Smooth muscle cell (in vitro differentiated cells): ENCODE measurements at regions not wholly inside any gene's neighbourhood (a gene's known extent, or its start where the extent isn't known, plus 50 kb on each side); places are given as distances from the start of the nearest gene placed in this dataset.

Experiments
- DNase-seq: peaks from one replicate; lab custom pipeline; 2025; ENCODE audit not compliant: unreplicated experiment; lab: John Stamatoyannopoulos, UW
- H2AFZ ChIP-seq: fragments of 200-600 bp; sonication (generic); 2 replicates; pipeline ENCODE4 v1.6.0; 2016; ENCODE audit warnings: antibody characterized with exemption, low read depth, mild to moderate bottlenecking
- H3F3A ChIP-seq: fragments of 200-600 bp; sonication (generic); 2 replicates; pipeline ENCODE4 v1.6.0; 2017; ENCODE audit warnings: antibody characterized with exemption, low read depth
- H3K27ac ChIP-seq: fragments of 200-600 bp; sonication (generic); 2 replicates; pipeline ENCODE4 v1.5.1; 2016; ENCODE audit warnings: low read depth, mild to moderate bottlenecking
- H3K27me3 ChIP-seq: fragments of 200-600 bp; sonication (generic); 2 replicates; pipeline ENCODE4 v1.6.1; 2016; ENCODE audit warnings: low read depth, mild to moderate bottlenecking
- H3K36me3 ChIP-seq: fragments of 200-600 bp; sonication (generic); 2 replicates; pipeline ENCODE4 v1.5.1; 2016; ENCODE audit warnings: low read depth
- H3K4me1 ChIP-seq: fragments of 200-600 bp; sonication (generic); 2 replicates; pipeline ENCODE4 v1.5.1; 2016; ENCODE audit warnings: low read depth
- H3K4me2 ChIP-seq: fragments of 200-600 bp; sonication (generic); 2 replicates; pipeline ENCODE4 v1.6.0; 2016; ENCODE audit warnings: mild to moderate bottlenecking
- H3K4me3 ChIP-seq: fragments of 200-600 bp; sonication (generic); 2 replicates; pipeline ENCODE4 v1.5.1; 2016; ENCODE audit warnings: mild to moderate bottlenecking
- H3K79me2 ChIP-seq: fragments of 200-600 bp; sonication (generic); 2 replicates; pipeline ENCODE4 v1.6.0; 2016; ENCODE audit warnings: low read depth, mild to moderate bottlenecking
- H3K9ac ChIP-seq: fragments of 200-600 bp; sonication (generic); 2 replicates; pipeline ENCODE4 v1.6.0; 2016; ENCODE audit warnings: low read depth
- H3K9me3 ChIP-seq: fragments of 200-600 bp; sonication (generic); replicated peaks from 2 replicates; pipeline ENCODE4 v1.5.1; 2016; ENCODE audit warnings: low read depth
- H4K20me1 ChIP-seq: fragments of 200-600 bp; sonication (generic); 2 replicates; pipeline ENCODE4 v1.6.0; 2016; ENCODE audit warnings: low read depth
- CTCF ChIP-seq: fragments of 200-600 bp; sonication (generic); IDR thresholded peaks from 2 replicates; pipeline ENCODE4 v1.5.1; 2017; ENCODE audit warnings: borderline replicate concordance, mild to moderate bottlenecking, antibody characterized with exemption; ENCODE audit not compliant: insufficient read depth, poor library complexity, severe bottlenecking
- WGBS: methylation state at CpG from one replicate; pipeline ENCODE4 v1.1.7; 2016; ENCODE audit warnings: low lambda C conversion rate; 5-methylcytosine and 5-hydroxymethylcytosine counted together

DNA sequence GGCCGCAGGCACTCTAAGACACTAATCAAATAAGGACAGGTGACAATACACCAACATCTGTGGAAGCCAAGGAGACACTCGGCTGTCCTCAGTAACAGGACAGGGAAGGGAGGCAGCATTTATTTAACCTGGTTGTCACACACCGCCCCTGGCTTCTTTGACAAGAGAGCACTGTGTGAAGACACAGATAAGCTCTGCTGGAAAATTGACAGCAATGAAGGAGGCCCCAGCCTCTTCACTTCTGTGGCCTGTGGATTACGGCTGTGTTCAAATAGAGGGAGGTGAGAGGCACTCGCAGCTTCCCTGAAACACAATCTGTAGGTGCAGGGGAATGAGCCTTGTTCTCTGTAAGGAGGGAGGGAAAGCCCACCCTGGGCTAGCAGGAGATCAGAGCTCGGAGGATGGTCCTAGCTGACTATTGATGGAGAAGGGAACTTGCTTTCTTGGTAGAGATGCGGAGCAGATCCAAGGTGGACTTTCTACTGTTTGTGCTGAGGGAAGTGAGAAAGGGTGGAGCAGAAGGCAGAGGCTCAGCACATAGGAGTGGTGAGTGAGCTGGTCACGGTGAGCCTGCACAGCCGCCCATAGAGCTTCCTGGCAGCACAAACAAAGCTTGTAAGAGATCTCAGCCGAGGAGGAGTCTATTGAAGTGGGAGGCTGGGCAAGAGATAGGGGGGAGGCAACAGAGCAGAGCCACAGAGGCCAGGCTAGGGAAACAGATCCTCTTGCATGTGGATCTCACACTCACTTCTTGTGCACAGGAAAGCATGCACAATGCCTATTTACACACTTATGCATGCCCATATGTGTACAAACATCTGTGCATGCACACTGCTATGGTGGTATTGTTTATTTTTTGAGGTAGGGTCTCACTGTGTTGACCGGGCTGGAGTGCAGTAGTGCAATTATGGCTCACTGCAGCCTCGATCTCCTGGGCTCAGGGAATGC is 114.6 kb upstream of the THY1 start:
- DNase-seq, result no peak
- no peaks in the 10 kb centered on the region for H3F3A ChIP-seq
- H2AFZ ChIP-seq, result no peak overlapping the region
- H3K9ac ChIP-seq, result no peak overlapping the region
- no peaks in the 10 kb centered on the region for H3K27me3 ChIP-seq
- TF ChIP-seq CTCF, result no peak
- no peak overlapping the region for H3K4me2 ChIP-seq
- no peaks in the 10 kb centered on the region for H3K9me3 ChIP-seq
- H3K27ac ChIP-seq, result no peak overlapping the region
- H3K36me3 ChIP-seq, result no peaks in the 10 kb centered on the region
- no peak overlapping the region for H3K4me3 ChIP-seq
- H3K4me1 ChIP-seq, result no peaks in the 10 kb centered on the region
- H4K20me1 ChIP-seq, result no peaks in the 10 kb centered on the region
- 68% methylated on average over 12 of the region's 12 CpGs for WGBS
- H3K79me2 ChIP-seq, result no peaks in the 10 kb centered on the region

GRCh38 chr11:119536801-119537200 is 113.8 kb upstream of the THY1 start:
- no peaks in the 10 kb centered on the region for H3K36me3 ChIP-seq
- 92% methylated on average over 6 of the region's 6 CpGs for WGBS
- no peaks in the 10 kb centered on the region for H4K20me1 ChIP-seq
- H3F3A ChIP-seq, result no peaks in the 10 kb centered on the region
- no peak overlapping the region for H3K4me2 ChIP-seq
- no peak for DNase-seq
- H3K27me3 ChIP-seq, result no peaks in the 10 kb centered on the region
- H3K9ac ChIP-seq, result no peak overlapping the region
- no peak overlapping the region for H2AFZ ChIP-seq
- H3K9me3 ChIP-seq, result no peaks in the 10 kb centered on the region
- H3K4me3 ChIP-seq, result no peak overlapping the region
- H3K4me1 ChIP-seq, result no peaks in the 10 kb centered on the region
- no peak overlapping the region for H3K27ac ChIP-seq
- no peak for TF ChIP-seq CTCF
- H3K79me2 ChIP-seq, result no peaks in the 10 kb centered on the region

DNA sequence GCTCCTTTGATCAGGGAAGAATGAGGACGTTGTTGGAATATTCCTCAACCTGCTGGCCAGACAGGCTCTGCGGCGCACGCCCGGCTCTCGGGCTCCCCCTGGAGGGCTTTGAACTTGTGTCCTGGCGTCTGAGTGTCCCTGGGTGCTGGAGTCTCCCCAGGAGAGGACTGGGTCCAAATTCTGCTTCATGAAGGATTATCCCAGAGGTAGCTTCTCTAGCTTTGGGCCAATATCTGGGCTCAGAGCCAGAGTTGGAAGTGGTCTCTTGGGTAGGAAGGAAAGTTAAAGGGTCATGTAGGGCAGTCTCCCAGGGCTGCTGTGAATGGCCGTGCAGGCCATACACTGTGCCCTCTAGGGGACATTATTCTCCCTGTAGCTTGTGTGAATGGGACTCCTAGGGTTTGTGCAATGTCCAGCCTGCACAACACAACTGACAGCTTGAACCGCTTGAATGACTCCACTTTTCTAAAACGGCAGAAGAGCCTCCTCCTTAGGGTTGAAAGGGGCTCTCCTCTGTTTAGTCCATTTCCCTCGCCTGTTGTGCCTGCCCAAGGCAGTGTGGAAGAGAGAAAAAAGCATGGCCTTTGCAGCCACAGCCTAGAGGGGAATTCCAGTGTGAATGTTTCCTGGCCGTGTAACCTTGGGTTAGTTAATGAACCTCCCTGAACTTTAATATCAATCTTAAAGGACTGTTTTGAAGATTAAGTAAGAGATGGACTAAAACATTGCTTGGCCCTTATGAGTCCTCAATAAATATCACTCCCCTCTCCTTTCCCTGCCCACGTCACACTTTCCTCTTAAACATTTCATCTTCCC is 111.2 kb upstream of the THY1 start:
- Histone ChIP-seq H3K79me2 (no peaks in the 10 kb centered on the region), H3K36me3 (no peaks in the 10 kb centered on the region), H2AFZ (no peak overlapping the region), H3F3A (no peaks in the 10 kb centered on the region), H3K4me2 (no peak overlapping the region), H3K27me3 (no peaks in the 10 kb centered on the region), H3K27ac (no peak overlapping the region), H3K4me1 (no peaks in the 10 kb centered on the region), H3K9me3 (no peaks in the 10 kb centered on the region), H3K4me3 (no peak overlapping the region), H4K20me1 (no peaks in the 10 kb centered on the region), H3K9ac (no peak overlapping the region)
- 30% methylated on average over 13 of the region's 13 CpGs for WGBS
- peak; percentile 92 for TF ChIP-seq CTCF
- peak; percentile 25 for DNase-seq
